Sigmoid colon (tissue), 6 donors: ENCODE measurements at regions not wholly inside any gene's neighbourhood (a gene's known extent, or its start where the extent isn't known, plus 50 kb on each side); places are given as distances from the start of the nearest gene placed in this dataset.

Experiments
- DNase-seq: peaks from one replicate; pipeline ENCODE4 v3.0.0-alpha.2; 2019
- H3K27ac ChIP-seq, 4 donors: fragments of 200-600 bp; sonication (generic); one replicate each; pipeline ENCODE4 v1.5.1; 2016 to 2019; ENCODE audit warnings: mild to moderate bottlenecking in 1 of 4
- H3K27me3 ChIP-seq, 3 donors: fragments of 200-600 bp; sonication (generic); one replicate each; pipeline ENCODE4 v1.5.1; 2019; ENCODE audit warnings: mild to moderate bottlenecking in 1 of 3
- H3K36me3 ChIP-seq, 4 donors: fragments of 200-600 bp; sonication (generic); one replicate each; pipeline ENCODE4 v1.5.1; 2016 to 2019
- H3K4me1 ChIP-seq, 4 donors: fragments of 200-600 bp; sonication (generic); one replicate each; pipeline ENCODE4 v1.5.1; 2017 to 2019
- H3K4me3 ChIP-seq, 4 donors: fragments of 200-600 bp; sonication (generic); one replicate each; pipeline ENCODE4 v1.5.1; 2017 to 2019; ENCODE audit warnings: mild to moderate bottlenecking in 2 of 4, moderate library complexity in 1 of 4
- H3K9me3 ChIP-seq, 4 donors: fragments of 200-600 bp in 3 of 4; sonication (generic) in 3 of 4; one replicate each; pipeline versions ENCODE4 v1.5.1 to v1.6.1; 2013 to 2019
- EP300 ChIP-seq, 4 donors: sonication (generic); formaldehyde crosslinking; IDR thresholded peaks; one replicate each; pipeline ENCODE4 v1.6.1; 2017; ENCODE audit warnings: antibody characterized with exemption in 4 of 4
- POLR2A ChIP-seq, 2 donors: fragments of 450-650 bp; IDR thresholded peaks; one replicate each; pipeline ENCODE4 v1.6.1; 2016; ENCODE audit warnings: antibody characterized with exemption in 2 of 2, mild to moderate bottlenecking in 2 of 2, moderate library complexity in 2 of 2
- POLR2AphosphoS5 ChIP-seq, 4 donors: sonication (generic); formaldehyde crosslinking; IDR thresholded peaks; one replicate each; pipeline ENCODE4 v1.6.1; 2017; ENCODE audit warnings: antibody characterized with exemption in 4 of 4
- WGBS, 2 donors: extraction: QIAGEN DNeasy Blood & Tissue Kit; methylation state at CpG; one replicate each; pipeline ENCODE4 v1.1.7; 2013; 5-methylcytosine and 5-hydroxymethylcytosine counted together
- intact Hi-C: fragments of 100-400 bp; cut with DNase I; formaldehyde crosslinking; loops from one replicate; pipeline ENCODE4 v1.15.1; 2023
- TF ChIP-seq, protein P1 (sequence below), 4 experiments: fragments of 450-650 bp in 3 of 4; fragments of 200-600 bp in 1 of 4; IDR thresholded peaks; one replicate each; pipeline ENCODE4 v1.5.1; 2016 to 2019; ENCODE audit warnings: antibody characterized with exemption in 4 of 4, mild to moderate bottlenecking in 3 of 4, moderate library complexity in 2 of 4
- donor health status: healthy with polysubstance abuse.
- donor health status: healthy.

DNA sequence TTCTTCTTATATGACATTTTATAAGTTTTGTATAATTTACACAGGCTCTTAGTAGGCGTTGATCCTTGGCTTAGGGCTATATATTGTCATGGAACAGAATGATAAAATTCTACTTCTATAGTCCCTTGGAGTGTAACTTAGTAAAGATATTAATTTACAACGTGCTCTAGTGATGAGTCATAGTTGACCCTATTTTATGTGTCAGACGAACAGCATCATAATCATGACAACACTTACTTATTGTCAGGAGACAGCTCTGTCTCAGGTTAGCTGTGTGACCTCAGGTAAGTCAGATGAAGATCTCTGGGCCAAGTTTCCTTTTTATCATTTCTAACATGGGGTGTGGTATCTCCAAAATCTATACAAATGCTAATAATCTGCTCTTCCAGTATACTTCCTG lies 473.5 kb downstream of the UTRN start:
- Histone ChIP-seq H3K36me3 (no peaks in the 10 kb centered on the region), H3K9me3 (no peaks in the 10 kb centered on the region), H3K4me1 (no peaks in the 10 kb centered on the region), H3K27ac (no peak overlapping the region), H3K4me3 (no peak overlapping the region), H3K27me3 (no peaks in the 10 kb centered on the region)
- WGBS, 2 donors = 26 to 60% methylated on average over 3 of the region's 3 CpGs
- TF ChIP-seq, protein P1, sequence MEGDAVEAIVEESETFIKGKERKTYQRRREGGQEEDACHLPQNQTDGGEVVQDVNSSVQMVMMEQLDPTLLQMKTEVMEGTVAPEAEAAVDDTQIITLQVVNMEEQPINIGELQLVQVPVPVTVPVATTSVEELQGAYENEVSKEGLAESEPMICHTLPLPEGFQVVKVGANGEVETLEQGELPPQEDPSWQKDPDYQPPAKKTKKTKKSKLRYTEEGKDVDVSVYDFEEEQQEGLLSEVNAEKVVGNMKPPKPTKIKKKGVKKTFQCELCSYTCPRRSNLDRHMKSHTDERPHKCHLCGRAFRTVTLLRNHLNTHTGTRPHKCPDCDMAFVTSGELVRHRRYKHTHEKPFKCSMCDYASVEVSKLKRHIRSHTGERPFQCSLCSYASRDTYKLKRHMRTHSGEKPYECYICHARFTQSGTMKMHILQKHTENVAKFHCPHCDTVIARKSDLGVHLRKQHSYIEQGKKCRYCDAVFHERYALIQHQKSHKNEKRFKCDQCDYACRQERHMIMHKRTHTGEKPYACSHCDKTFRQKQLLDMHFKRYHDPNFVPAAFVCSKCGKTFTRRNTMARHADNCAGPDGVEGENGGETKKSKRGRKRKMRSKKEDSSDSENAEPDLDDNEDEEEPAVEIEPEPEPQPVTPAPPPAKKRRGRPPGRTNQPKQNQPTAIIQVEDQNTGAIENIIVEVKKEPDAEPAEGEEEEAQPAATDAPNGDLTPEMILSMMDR (IDR thresholded peaks at IDR 0.05) = no peak
- TF ChIP-seq POLR2AphosphoS5 (IDR thresholded peaks at IDR 0.05) (no peak), POLR2A (IDR thresholded peaks at IDR 0.05) (no peak), EP300 (IDR thresholded peaks at IDR 0.05) (no peak)
- intact Hi-C loops = no loop called here
- DNase-seq = no peak

DNA sequence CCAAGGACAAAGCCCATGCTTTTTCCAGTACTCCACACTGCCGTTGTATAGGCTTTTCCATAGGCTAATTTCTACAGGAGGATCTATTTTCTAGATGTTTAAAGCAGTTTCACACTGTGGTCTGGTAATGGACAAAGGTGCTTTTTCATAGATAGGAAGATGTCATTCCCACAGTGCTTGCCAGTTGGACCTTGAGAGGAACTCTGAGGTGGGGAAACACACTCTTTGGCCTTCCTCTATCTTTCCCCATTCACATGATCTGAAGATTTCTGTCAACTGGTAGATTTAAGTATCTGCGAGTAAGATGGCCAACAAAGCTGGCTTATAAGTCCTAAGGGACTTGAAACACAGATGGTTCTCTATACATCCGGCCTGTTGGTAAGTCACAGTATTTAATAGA lies 477.3 kb downstream of the UTRN start:
- Histone ChIP-seq H3K9me3 (no peaks in the 10 kb centered on the region), H3K36me3 (no peaks in the 10 kb centered on the region), H3K4me1 (no peaks in the 10 kb centered on the region), H3K4me3 (no peak overlapping the region), H3K27me3 (no peaks in the 10 kb centered on the region), H3K27ac (no peak overlapping the region)
- DNase-seq = no peak
- WGBS, 2 donors = 91 to 93% methylated on average over 3 of the region's 3 CpGs
- intact Hi-C loops = no loop called here
- no peak for TF ChIP-seq POLR2AphosphoS5 (IDR thresholded peaks at IDR 0.05)
- TF ChIP-seq POLR2A (IDR thresholded peaks at IDR 0.05) = no peak
- TF ChIP-seq, protein P1 (IDR thresholded peaks at IDR 0.05) = no peak
- TF ChIP-seq EP300 (IDR thresholded peaks at IDR 0.05) = no peak

DNA sequence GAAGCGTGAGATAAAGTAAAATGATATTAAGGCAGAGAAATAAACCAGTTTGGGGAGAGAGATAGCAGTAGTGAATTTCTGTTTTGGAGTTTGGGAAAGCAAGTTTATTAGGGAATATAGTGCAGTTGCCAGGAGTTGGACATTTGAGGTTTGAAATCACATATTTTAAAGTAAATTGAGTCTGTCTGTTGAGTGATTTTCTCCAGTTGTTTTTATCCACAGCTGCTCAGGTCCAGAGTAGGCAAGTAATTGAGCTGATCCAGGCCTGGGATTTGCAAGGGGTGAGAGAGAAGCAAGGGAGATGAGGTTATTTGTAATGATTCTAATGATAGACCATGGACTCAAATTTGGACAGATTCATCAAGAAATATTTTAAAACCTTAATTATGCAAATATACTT lies 481.9 kb downstream of the UTRN start:
- Histone ChIP-seq H3K9me3 (no peaks in the 10 kb centered on the region), H3K27ac (no peak overlapping the region), H3K4me3 (no peak overlapping the region), H3K36me3 (no peaks in the 10 kb centered on the region), H3K27me3 (no peaks in the 10 kb centered on the region), H3K4me1 (peaks cover 0 to 4% (median 0%) of the 10 kb centered on the region in 4 donors)
- no peak for DNase-seq
- TF ChIP-seq, protein P1 (IDR thresholded peaks at IDR 0.05) = no peak
- 95 to 96% methylated on average over 1 of the region's 1 CpG for WGBS, 2 donors
- intact Hi-C loops = no loop called here

DNA sequence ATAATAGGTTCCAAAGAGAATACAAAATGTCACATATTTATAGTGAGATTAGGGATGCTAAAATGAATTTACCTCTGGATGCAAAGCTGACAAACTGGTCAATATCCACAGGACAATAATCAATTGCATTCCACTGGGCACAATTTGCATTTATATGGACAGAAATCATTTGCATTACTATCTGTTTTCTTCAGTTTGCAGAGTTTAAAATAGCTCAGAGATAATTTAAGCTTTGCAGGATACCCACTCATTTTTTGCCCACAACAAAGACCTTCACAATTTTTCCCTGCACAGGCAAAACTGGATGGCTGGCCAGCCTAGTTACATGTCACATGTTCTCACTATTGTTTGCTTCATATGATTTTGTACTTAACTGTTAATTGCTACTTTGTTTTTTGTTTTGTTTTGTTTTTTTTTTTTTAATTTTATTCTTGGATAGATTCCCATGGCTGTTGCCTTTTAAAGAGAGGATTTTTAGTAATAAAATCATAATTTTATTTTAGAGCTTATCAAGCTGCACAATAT lies 483.5 kb downstream of the UTRN start:
- intact Hi-C loops = no loop called here
- no peak overlapping the region for H3K27ac ChIP-seq

DNA sequence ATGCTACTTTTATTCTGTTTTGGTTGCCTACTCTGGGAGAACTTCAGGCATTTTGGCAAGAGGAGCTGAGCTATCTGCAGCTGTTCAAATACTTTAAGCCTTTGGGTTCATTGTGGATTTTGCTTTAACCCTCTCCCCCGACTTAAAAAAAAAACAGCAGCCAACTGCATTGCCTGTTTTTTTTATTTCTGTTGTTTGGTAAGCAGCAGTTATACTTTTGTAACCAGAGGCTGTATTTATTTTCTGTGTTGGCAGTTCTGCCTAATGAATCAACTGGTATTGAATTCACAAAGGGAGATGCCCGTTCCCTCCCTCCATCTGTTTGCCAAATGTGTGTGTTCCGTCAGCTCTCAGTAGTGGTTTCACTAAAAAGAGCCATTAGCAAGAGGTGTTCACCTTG lies 484.0 kb downstream of the UTRN start:
- H3K4me1 ChIP-seq = peaks cover 0 to 4% (median 0%) of the 10 kb centered on the region in 4 donors
- H3K4me3 ChIP-seq = no peak overlapping the region
- no peaks in the 10 kb centered on the region for H3K9me3 ChIP-seq
- DNase-seq = no peak
- 66 to 85% methylated on average over 3 of the region's 3 CpGs for WGBS, 2 donors
- no peaks in the 10 kb centered on the region for H3K36me3 ChIP-seq
- H3K27ac ChIP-seq = no peak overlapping the region
- TF ChIP-seq POLR2A (IDR thresholded peaks at IDR 0.05) (no peak), EP300 (IDR thresholded peaks at IDR 0.05) (no peak), POLR2AphosphoS5 (IDR thresholded peaks at IDR 0.05) (no peak)
- TF ChIP-seq, protein P1 (IDR thresholded peaks at IDR 0.05) = no peak
- H3K27me3 ChIP-seq = no peaks in the 10 kb centered on the region
- intact Hi-C loops = no loop called here

More for the DNA sequence above, 483.5 kb downstream of the UTRN start:
- no peak for TF ChIP-seq POLR2AphosphoS5 (IDR thresholded peaks at IDR 0.05)
- TF ChIP-seq, protein P1 (IDR thresholded peaks at IDR 0.05) = no peak
- TF ChIP-seq POLR2A (IDR thresholded peaks at IDR 0.05) = no peak
- no peak for TF ChIP-seq EP300 (IDR thresholded peaks at IDR 0.05)
- H3K36me3 ChIP-seq = no peaks in the 10 kb centered on the region
- H3K4me3 ChIP-seq = no peak overlapping the region
- DNase-seq = no peak
- no peaks in the 10 kb centered on the region for H3K9me3 ChIP-seq
- no peaks in the 10 kb centered on the region for H3K27me3 ChIP-seq
- H3K4me1 ChIP-seq = peaks cover 0 to 4% (median 0%) of the 10 kb centered on the region in 4 donors
